ENCODE measurements at regions not wholly inside any gene's neighbourhood (a gene's known extent, or its start where the extent isn't known, plus 50 kb on each side); places are given as distances from the start of the nearest gene placed in this dataset.

- no peak for DNase-seq (ENCODE audit: low spot score in 2 of 2)
- H3K4me3 ChIP-seq: no peak overlapping the region
- no peaks in the 10 kb centered on the region for H3K27me3 ChIP-seq
- no peak for TF ChIP-seq CTCF (IDR thresholded peaks at IDR 0.05)
- no peak overlapping the region for H3K27ac ChIP-seq
- intact Hi-C loops (cut with DNase I): no loop called here
- no peaks in the 10 kb centered on the region for H3K36me3 ChIP-seq
- no peaks in the 10 kb centered on the region for H3K9me3 ChIP-seq
- H3K4me1 ChIP-seq: no peaks in the 10 kb centered on the region
Measured at GRCh38 chr6:168902075-168902474, 351.6 kb downstream of the THBS2 start.

DNA sequence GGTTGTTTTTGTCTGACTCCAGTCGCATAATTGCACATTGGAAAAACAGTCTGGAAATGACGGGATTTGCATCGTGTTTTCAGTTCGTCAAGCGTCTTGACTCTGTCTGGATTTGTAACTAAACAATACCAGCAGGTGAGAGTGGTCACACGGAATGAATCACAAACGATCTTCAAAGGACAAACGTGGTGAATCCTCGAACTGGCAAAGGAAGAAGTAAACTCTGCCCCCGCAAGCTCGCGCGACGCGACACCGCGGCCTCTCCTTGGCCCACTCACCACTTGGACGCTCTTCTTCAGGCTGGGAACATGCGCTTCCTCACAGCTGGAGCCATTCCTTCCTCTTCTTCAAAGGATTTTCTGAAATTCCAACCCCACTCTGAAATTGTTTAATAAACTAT lies 352.6 kb downstream of the THBS2 start:
- DNase-seq (ENCODE audit: low spot score in 2 of 2): no peak

DNA sequence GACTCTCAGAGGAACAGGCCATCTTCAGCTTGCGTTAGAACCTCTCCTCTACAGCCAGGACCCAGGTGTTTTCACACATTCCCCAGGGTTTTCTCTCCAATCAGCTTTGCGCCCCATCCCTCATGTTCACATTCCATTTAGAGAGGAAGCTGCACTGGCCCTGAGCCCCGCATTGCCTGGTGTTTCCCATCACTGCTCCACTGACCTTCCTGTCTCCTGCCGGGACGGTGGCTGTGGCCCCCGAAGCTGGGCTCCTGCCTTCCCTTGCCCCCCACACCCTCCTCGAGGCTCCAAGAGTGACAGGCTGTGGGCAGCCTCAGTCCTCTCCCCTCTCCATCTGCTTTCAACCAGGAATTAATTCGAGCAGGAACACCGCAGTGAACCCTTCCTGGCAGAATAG lies 357.3 kb downstream of the THBS2 start:
- H3K27me3 ChIP-seq: no peaks in the 10 kb centered on the region
- no peak for DNase-seq (ENCODE audit: low spot score in 2 of 2)
- no peaks in the 10 kb centered on the region for H3K36me3 ChIP-seq
- no peak overlapping the region for H3K4me3 ChIP-seq
- intact Hi-C loops (cut with DNase I): loop anchor here (10.0 kb wide), 1 partner anchor 358 kb away; the partner anchor contains the start of gene THBS2
- no peak for TF ChIP-seq CTCF (IDR thresholded peaks at IDR 0.05)
- H3K9me3 ChIP-seq: no peaks in the 10 kb centered on the region
- no peaks in the 10 kb centered on the region for H3K4me1 ChIP-seq
- no peak overlapping the region for H3K27ac ChIP-seq

More for the DNA sequence above, 352.6 kb downstream of the THBS2 start:
- TF ChIP-seq CTCF (IDR thresholded peaks at IDR 0.05): no peak
- H3K36me3 ChIP-seq: no peaks in the 10 kb centered on the region
- H3K27me3 ChIP-seq: no peaks in the 10 kb centered on the region
- H3K4me3 ChIP-seq: no peak overlapping the region
- no peaks in the 10 kb centered on the region for H3K4me1 ChIP-seq
- intact Hi-C loops (cut with DNase I): no loop called here
- H3K9me3 ChIP-seq: no peaks in the 10 kb centered on the region
- H3K27ac ChIP-seq: no peak overlapping the region

DNA sequence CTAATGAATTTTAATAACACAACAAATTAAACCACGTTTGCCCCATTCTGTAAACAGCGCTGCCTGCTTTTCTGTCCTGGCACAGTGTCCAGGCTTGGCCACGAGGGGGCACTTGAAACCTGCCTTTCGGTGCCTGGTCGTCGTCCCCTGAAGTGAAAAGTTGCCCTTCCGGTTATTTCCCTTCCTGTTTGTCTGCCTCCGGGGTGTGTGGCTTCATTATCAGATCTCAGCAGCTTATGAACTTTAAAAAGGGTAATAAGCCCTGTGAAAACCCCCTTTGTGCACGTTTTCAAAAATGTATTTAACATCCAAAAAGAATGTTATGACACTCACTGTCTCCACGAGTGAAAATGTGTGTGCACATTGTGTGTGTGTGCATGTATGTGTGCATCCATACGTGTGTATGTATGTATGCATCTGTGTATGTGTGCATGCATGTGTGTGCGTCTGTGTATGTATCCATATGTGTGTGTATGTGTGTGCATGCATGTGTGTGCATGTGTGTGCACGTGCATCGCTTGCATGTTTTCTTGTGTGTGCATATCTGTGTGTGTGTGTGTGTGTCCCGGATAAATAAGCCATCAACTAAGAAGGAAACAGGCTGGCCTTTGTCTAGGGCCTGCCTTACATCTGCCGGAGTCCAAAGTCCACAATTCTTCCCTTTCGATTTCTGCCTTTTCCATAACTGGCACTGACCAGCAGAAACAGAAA lies 358.4 kb downstream of the THBS2 start:
- no peaks in the 10 kb centered on the region for H3K27me3 ChIP-seq
- no peaks in the 10 kb centered on the region for H3K4me1 ChIP-seq
- peak overlapping the region in 1 of 2 donors; percentile 35 for H3K4me3 ChIP-seq
- no peak overlapping the region for H3K27ac ChIP-seq
- H3K36me3 ChIP-seq: no peaks in the 10 kb centered on the region
- intact Hi-C loops (cut with DNase I): loop anchor here (1.0 to 10.0 kb wide), 4 partner anchors 62 to 745 kb away; partner anchors contain the start of gene THBS2
- TF ChIP-seq CTCF (IDR thresholded peaks at IDR 0.05): peak; percentile 82 to 95 (median 91)
- peak in 1 of 2 donors; percentile 85 for DNase-seq (ENCODE audit: low spot score in 2 of 2)
- H3K9me3 ChIP-seq: no peaks in the 10 kb centered on the region

GRCh38 chr6:168892031-168892430 lies 361.6 kb downstream of the THBS2 start:
- Histone ChIP-seq H3K4me1 (no peaks in the 10 kb centered on the region), H3K27ac (no peak overlapping the region), H3K4me3 (no peak overlapping the region), H3K9me3 (no peaks in the 10 kb centered on the region), H3K36me3 (no peaks in the 10 kb centered on the region), H3K27me3 (no peaks in the 10 kb centered on the region)
- DNase-seq (ENCODE audit: low spot score in 2 of 2): no peak
- intact Hi-C loops (cut with DNase I): loop anchor here (10.0 kb wide), 1 partner anchor 363 kb away; the partner anchor contains the start of gene THBS2
- no peak for TF ChIP-seq CTCF (IDR thresholded peaks at IDR 0.05)

All from ascending aorta (tissue), 2 donors.